ENCODE measurements at regions not wholly inside any gene's neighbourhood (a gene's known extent, or its start where the extent isn't known, plus 50 kb on each side); places are given as distances from the start of the nearest gene placed in this dataset.

- no peak overlapping the region for H3K27ac ChIP-seq (ENCODE audit: low read length)
- no peaks in the 10 kb centered on the region for H3K36me3 ChIP-seq (ENCODE audit: control insufficient read depth, insufficient read depth, low read length)
- no peak for ATAC-seq
- intact Hi-C loops (cut with micrococcal nuclease; ENCODE audit: unreplicated experiment) (no loop called here), in situ Hi-C loops (cut with HindIII; ENCODE audit: low pct_unique_long_range_greater_than_20kb, low sequenced_read_pairs) (no loop called here)
- no peaks in the 10 kb centered on the region for H3K9me3 ChIP-seq (ENCODE audit: control insufficient read depth, insufficient read depth, low read depth, low read length)
- no peaks in the 10 kb centered on the region for H3K4me1 ChIP-seq (ENCODE audit: control insufficient read depth, insufficient read depth, low read length)
- TF ChIP-seq CTCF (IDR thresholded peaks at IDR 0.05), result no peak
- no peak for TF ChIP-seq TCF7L2 (IDR thresholded peaks at IDR 0.05; ENCODE audit: low read depth, low read length)
- no peak for TF ChIP-seq POLR2AphosphoS5 (IDR thresholded peaks at IDR 0.05; ENCODE audit: low read depth, low read length)
- TF ChIP-seq REST (IDR thresholded peaks at IDR 0.05; ENCODE audit: insufficient read depth in 1 of 2, low read depth in 2 of 2, low read length in 1 of 2), result no peak
- TF ChIP-seq SIN3A (IDR thresholded peaks at IDR 0.05; ENCODE audit: borderline replicate concordance, insufficient read depth, low read depth, low read length), result no peak
- BruUV-seq (replicated peaks), result no TSS peak
- ChIA-PET CTCF (no interaction called here), POLR2A (no interaction called here)
- no peak overlapping the region for H3K4me3 ChIP-seq (ENCODE audit: low read depth in 2 of 2, low read length in 2 of 2)
- H3K27me3 ChIP-seq (ENCODE audit: control insufficient read depth, insufficient read depth, low read length), result no peaks in the 10 kb centered on the region
- DNase-seq (ENCODE audit: low read depth, low spot score), result no peak
These were observed 538.2 kb downstream of the CCDC171 start for GRCh38 chr9:16090907-16091629.

- Histone ChIP-seq H3K27ac (ENCODE audit: low read length) (no peak overlapping the region), H3K9me3 (ENCODE audit: control insufficient read depth, insufficient read depth, low read depth, low read length) (no peaks in the 10 kb centered on the region), H3K36me3 (ENCODE audit: control insufficient read depth, insufficient read depth, low read length) (no peaks in the 10 kb centered on the region), H3K4me1 (ENCODE audit: control insufficient read depth, insufficient read depth, low read length) (no peaks in the 10 kb centered on the region), H3K27me3 (ENCODE audit: control insufficient read depth, insufficient read depth, low read length) (no peaks in the 10 kb centered on the region), H3K4me3 (ENCODE audit: low read depth in 2 of 2, low read length in 2 of 2) (no peak overlapping the region)
- ATAC-seq (no peak), DNase-seq (ENCODE audit: low read depth, low spot score) (no peak)
- TF ChIP-seq POLR2AphosphoS5 (IDR thresholded peaks at IDR 0.05; ENCODE audit: low read depth, low read length) (no peak), TCF7L2 (IDR thresholded peaks at IDR 0.05; ENCODE audit: low read depth, low read length) (no peak), CTCF (IDR thresholded peaks at IDR 0.05) (no peak), SIN3A (IDR thresholded peaks at IDR 0.05; ENCODE audit: borderline replicate concordance, insufficient read depth, low read depth, low read length) (no peak)
- intact Hi-C loops (cut with micrococcal nuclease; ENCODE audit: unreplicated experiment) (no loop called here), in situ Hi-C loops (cut with HindIII; ENCODE audit: low pct_unique_long_range_greater_than_20kb, low sequenced_read_pairs) (no loop called here)
- ChIA-PET POLR2A (no interaction called here), CTCF (no interaction called here)
- BruUV-seq (replicated peaks), result no TSS peak
These were observed 539.6 kb downstream of the CCDC171 start for GRCh38 chr9:16092142-16093091.
